Keratinocyte (primary cell): ENCODE measurements at regions not wholly inside any gene's neighbourhood (a gene's known extent, or its start where the extent isn't known, plus 50 kb on each side); places are given as distances from the start of the nearest gene placed in this dataset.

ENCODE experiments used
- DNase-seq: peaks from one replicate; pipeline ENCODE4 v3.0.0-alpha.2; 2011; ENCODE audit warnings: low read depth, missing footprints, low spot score
- FAIRE-seq: peaks from 2 replicates; lab custom pipeline; 2011; peaks lifted over from hg19 to GRCh38; lab: Jason Lieb, UNC
- H2AFZ ChIP-seq: 2 replicates; pipeline ENCODE4 v1.6.0; 2012; ENCODE audit warnings: low read length, control low read depth, inconsistent platforms; ENCODE audit not compliant: control insufficient read depth
- H3K27ac ChIP-seq: 2 replicates; pipeline ENCODE4 v1.5.1; 2011; ENCODE audit warnings: low read length; ENCODE audit not compliant: control insufficient read depth, insufficient read depth
- H3K27me3 ChIP-seq: 3 replicates; pipeline ENCODE4 v1.6.0; 2011; ENCODE audit warnings: low read length; ENCODE audit not compliant: control insufficient read depth, insufficient read depth; ENCODE audit errors: extremely low read depth
- H3K36me3 ChIP-seq, 2 experiments: 2 replicates in 1 of 2; 3 replicates in 1 of 2; pipeline ENCODE4 v1.5.1; 2011; ENCODE audit warnings: low read length in 2 of 2, mild to moderate bottlenecking in 1 of 2; ENCODE audit not compliant: control insufficient read depth in 2 of 2, insufficient read depth in 2 of 2; ENCODE audit errors: extremely low read depth in 1 of 2
- H3K4me1 ChIP-seq: 3 replicates; pipeline ENCODE4 v1.5.1; 2011; ENCODE audit warnings: low read length; ENCODE audit not compliant: control insufficient read depth, insufficient read depth; ENCODE audit errors: extremely low read depth
- H3K4me2 ChIP-seq: 3 replicates; pipeline ENCODE4 v1.6.0; 2011; ENCODE audit warnings: low read depth, low read length; ENCODE audit not compliant: control insufficient read depth, insufficient read depth; ENCODE audit errors: extremely low read depth
- H3K4me3 ChIP-seq, 3 experiments: fragments of 200-600 bp in 1 of 3; sonication (generic) in 1 of 3; 2 replicates in 2 of 3; 3 replicates in 1 of 3; pipeline ENCODE4 v1.5.1; 2011 to 2016; ENCODE audit warnings: low read length in 3 of 3, mild to moderate bottlenecking in 3 of 3, control low read depth in 2 of 3, inconsistent platforms in 1 of 3, low read depth in 1 of 3, mixed read lengths in 1 of 3, mixed run types in 1 of 3, moderate library complexity in 1 of 3; ENCODE audit not compliant: control insufficient read depth in 2 of 3, insufficient read depth in 2 of 3; ENCODE audit errors: extremely low read depth in 1 of 3
- H3K79me2 ChIP-seq: 2 replicates; pipeline ENCODE4 v1.6.0; 2012; ENCODE audit warnings: low read length; ENCODE audit not compliant: control insufficient read depth, insufficient read depth
- H3K9ac ChIP-seq: 3 replicates; pipeline ENCODE4 v1.6.0; 2011; ENCODE audit warnings: low read length; ENCODE audit not compliant: control insufficient read depth, insufficient read depth; ENCODE audit errors: extremely low read depth
- H3K9me1 ChIP-seq: 3 replicates; pipeline ENCODE4 v1.6.0; 2011; ENCODE audit warnings: low read length; ENCODE audit not compliant: control insufficient read depth, insufficient read depth; ENCODE audit errors: extremely low read depth
- H3K9me3 ChIP-seq: 2 replicates; pipeline ENCODE4 v1.5.1; 2012; ENCODE audit warnings: low read depth, low read length; ENCODE audit not compliant: control insufficient read depth
- H4K20me1 ChIP-seq: 3 replicates; pipeline ENCODE4 v1.6.0; 2011; ENCODE audit warnings: low read length; ENCODE audit not compliant: control insufficient read depth, insufficient read depth; ENCODE audit errors: extremely low read depth
- EZH2 ChIP-seq: IDR thresholded peaks from one replicate; pipeline ENCODE4 v1.6.1; 2012; ENCODE audit warnings: inconsistent platforms, mild to moderate bottlenecking, low read length, moderate library complexity
- dilution Hi-C: fragments of 300-500 bp; cut with MboI; formaldehyde crosslinking; loops from one replicate; pipeline ENCODE4 v1.7.0; 2020; ENCODE audit warnings: low sequenced_read_pairs; ENCODE audit not compliant: extremely low pct_ligation_motif_present
- TF ChIP-seq, protein P1 (sequence below), 3 experiments: IDR thresholded peaks in 1 of 3; conservative IDR thresholded peaks in 1 of 3; optimal IDR thresholded peaks in 1 of 3; 2 replicates in 2 of 3; 3 replicates in 1 of 3; pipeline versions ENCODE3 to v1.5.1; 2011; ENCODE audit warnings: low read length in 3 of 3, mild to moderate bottlenecking in 3 of 3, moderate library complexity in 2 of 3, control low read depth in 1 of 3, inconsistent platforms in 1 of 3; ENCODE audit not compliant: insufficient read depth in 2 of 3; ENCODE audit errors: extremely low read depth in 1 of 3

- Histone ChIP-seq H2AFZ (no peak overlapping the region), H3K4me3 (no peak overlapping the region), H3K36me3 (no peaks in the 10 kb centered on the region), H3K9me1 (no peaks in the 10 kb centered on the region), H3K9me3 (no peaks in the 10 kb centered on the region), H3K27me3 (no peaks in the 10 kb centered on the region), H3K4me2 (no peak overlapping the region), H4K20me1 (peaks cover 3% of the 10 kb centered on the region), H3K9ac (no peak overlapping the region), H3K27ac (no peak overlapping the region), H3K4me1 (peaks cover 12% of the 10 kb centered on the region), H3K79me2 (no peaks in the 10 kb centered on the region)
- TF ChIP-seq, protein P1, sequence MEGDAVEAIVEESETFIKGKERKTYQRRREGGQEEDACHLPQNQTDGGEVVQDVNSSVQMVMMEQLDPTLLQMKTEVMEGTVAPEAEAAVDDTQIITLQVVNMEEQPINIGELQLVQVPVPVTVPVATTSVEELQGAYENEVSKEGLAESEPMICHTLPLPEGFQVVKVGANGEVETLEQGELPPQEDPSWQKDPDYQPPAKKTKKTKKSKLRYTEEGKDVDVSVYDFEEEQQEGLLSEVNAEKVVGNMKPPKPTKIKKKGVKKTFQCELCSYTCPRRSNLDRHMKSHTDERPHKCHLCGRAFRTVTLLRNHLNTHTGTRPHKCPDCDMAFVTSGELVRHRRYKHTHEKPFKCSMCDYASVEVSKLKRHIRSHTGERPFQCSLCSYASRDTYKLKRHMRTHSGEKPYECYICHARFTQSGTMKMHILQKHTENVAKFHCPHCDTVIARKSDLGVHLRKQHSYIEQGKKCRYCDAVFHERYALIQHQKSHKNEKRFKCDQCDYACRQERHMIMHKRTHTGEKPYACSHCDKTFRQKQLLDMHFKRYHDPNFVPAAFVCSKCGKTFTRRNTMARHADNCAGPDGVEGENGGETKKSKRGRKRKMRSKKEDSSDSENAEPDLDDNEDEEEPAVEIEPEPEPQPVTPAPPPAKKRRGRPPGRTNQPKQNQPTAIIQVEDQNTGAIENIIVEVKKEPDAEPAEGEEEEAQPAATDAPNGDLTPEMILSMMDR (optimal IDR thresholded peaks at IDR 0.05 in 1 of 3, IDR thresholded peaks at IDR 0.05 in 1 of 3, conservative IDR thresholded peaks at IDR 0.05 in 1 of 3; ENCODE audit: extremely low read depth in 1 of 3, insufficient read depth in 2 of 3, low read length in 3 of 3), result no peak
- no peak for TF ChIP-seq EZH2
- FAIRE-seq, result no peak
- dilution Hi-C loops, result no loop called here
- no peak for DNase-seq
Observed at GRCh38 chr10:78953799-78954297, 114.9 kb upstream of the ZMIZ1 start.

- no peak overlapping the region for H3K4me2 ChIP-seq
Observed at GRCh38 chr10:78954689-78955088, 114.1 kb upstream of the ZMIZ1 start.

More at GRCh38 chr10:78954689-78955088, 114.1 kb upstream of the ZMIZ1 start:
- DNase-seq, result no peak
- Histone ChIP-seq H3K27me3 (no peaks in the 10 kb centered on the region), H3K9me3 (no peaks in the 10 kb centered on the region), H3K27ac (no peak overlapping the region), H3K4me1 (peaks cover 11% of the 10 kb centered on the region), H3K36me3 (no peaks in the 10 kb centered on the region), H3K9me1 (no peaks in the 10 kb centered on the region), H3K9ac (no peak overlapping the region), H3K79me2 (no peaks in the 10 kb centered on the region), H2AFZ (no peak overlapping the region), H3K4me3 (no peak overlapping the region), H4K20me1 (peaks cover 3% of the 10 kb centered on the region)
- no peak for FAIRE-seq
- TF ChIP-seq, protein P1 (optimal IDR thresholded peaks at IDR 0.05 in 1 of 3, IDR thresholded peaks at IDR 0.05 in 1 of 3, conservative IDR thresholded peaks at IDR 0.05 in 1 of 3; ENCODE audit: extremely low read depth in 1 of 3, insufficient read depth in 2 of 3, low read length in 3 of 3), result no peak
- TF ChIP-seq EZH2, result no peak
- dilution Hi-C loops, result no loop called here
